Liver (tissue), 8 donors: ENCODE measurements at regions not wholly inside any gene's neighbourhood (a gene's known extent, or its start where the extent isn't known, plus 50 kb on each side); places are given as distances from the start of the nearest gene placed in this dataset.

Source experiments
- DNase-seq: peaks from one replicate; pipeline ENCODE4 v3.0.0-alpha.2; 2017; ENCODE audit warnings: low spot score
- H3K27ac ChIP-seq, 2 donors: one replicate each; pipeline ENCODE4 v1.7.0; 2013; ENCODE audit warnings: inconsistent platforms in 2 of 2, low read length in 2 of 2, control low read depth in 1 of 2, low read depth in 1 of 2, mild to moderate bottlenecking in 1 of 2
- H3K27me3 ChIP-seq, 4 donors: one replicate each; pipeline versions ENCODE4 v1.6.1 to v1.7.0; 2013; ENCODE audit warnings: low read length in 3 of 4, inconsistent platforms in 1 of 4, mild to moderate bottlenecking in 1 of 4, moderate library complexity in 1 of 4; ENCODE audit not compliant: control insufficient read depth in 4 of 4, insufficient read depth in 4 of 4
- H3K36me3 ChIP-seq, 4 donors: one replicate each; pipeline versions ENCODE4 v1.6.1 to v1.7.0; 2013; ENCODE audit warnings: low read length in 3 of 4, mild to moderate bottlenecking in 3 of 4, low read depth in 1 of 4, moderate library complexity in 1 of 4; ENCODE audit not compliant: control insufficient read depth in 4 of 4, insufficient read depth in 3 of 4
- H3K4me1 ChIP-seq, 4 donors: one replicate each; pipeline versions ENCODE4 v1.6.1 to v1.7.0; 2013; ENCODE audit warnings: low read length in 3 of 4, mild to moderate bottlenecking in 3 of 4, moderate library complexity in 1 of 4; ENCODE audit not compliant: control insufficient read depth in 4 of 4, insufficient read depth in 4 of 4
- H3K4me3 ChIP-seq, 3 donors: one replicate each; pipeline versions ENCODE4 v1.6.1 to v1.7.0; 2013; ENCODE audit warnings: low read length in 3 of 3, control low read depth in 1 of 3, low read depth in 1 of 3, mild to moderate bottlenecking in 1 of 3
- H3K9ac ChIP-seq, 2 donors: one replicate each; pipeline ENCODE4 v1.7.0; 2013; ENCODE audit warnings: low read length in 2 of 2, mild to moderate bottlenecking in 2 of 2, moderate library complexity in 2 of 2, control low read depth in 1 of 2, low read depth in 1 of 2
- H3K9me3 ChIP-seq, 4 donors: one replicate each; pipeline versions ENCODE4 v1.6.1 to v1.7.0; 2013; ENCODE audit warnings: low read length in 3 of 4; ENCODE audit not compliant: control insufficient read depth in 4 of 4
- ATF3 ChIP-seq: IDR thresholded peaks from 2 replicates; pipeline ENCODE4 v1.6.1; 2016; ENCODE audit warnings: antibody characterized with exemption
- CTCF ChIP-seq: fragments of 150-350 bp; IDR thresholded peaks from 2 replicates; pipeline ENCODE4 v1.5.1; 2017; ENCODE audit warnings: improper control_type of control experiment, low read depth, low read length; ENCODE audit not compliant: missing input control
- EGR1 ChIP-seq, 2 donors: IDR thresholded peaks; 2 replicates each; pipeline ENCODE4 v1.6.1; 2016 to 2018; ENCODE audit warnings: antibody characterized with exemption in 2 of 2, low read depth in 2 of 2
- FOXA1 ChIP-seq: IDR thresholded peaks from 2 replicates; pipeline ENCODE4 v1.6.1; 2016; ENCODE audit warnings: antibody characterized with exemption
- FOXA2 ChIP-seq: IDR thresholded peaks from 2 replicates; pipeline ENCODE4 v1.6.1; 2016; ENCODE audit warnings: antibody characterized with exemption
- GABPA ChIP-seq, 2 donors: IDR thresholded peaks in 1 of 2; conservative IDR thresholded peaks in 1 of 2; 2 replicates each; pipeline ENCODE4 v1.6.1; 2016; ENCODE audit warnings: antibody characterized with exemption in 2 of 2, mild to moderate bottlenecking in 1 of 2, moderate library complexity in 1 of 2
- HNF4G ChIP-seq: IDR thresholded peaks from 2 replicates; pipeline ENCODE4 v1.6.1; 2016; ENCODE audit warnings: antibody characterized with exemption
- JUND ChIP-seq, 2 donors: IDR thresholded peaks; 2 replicates each; pipeline ENCODE4 v1.6.1; 2016; ENCODE audit warnings: antibody characterized with exemption in 2 of 2
- MAX ChIP-seq: IDR thresholded peaks from 2 replicates; pipeline ENCODE4 v1.6.1; 2016; ENCODE audit warnings: antibody characterized with exemption
- NR2F2 ChIP-seq: IDR thresholded peaks from 2 replicates; pipeline ENCODE4 v1.6.1; 2016; ENCODE audit warnings: antibody characterized with exemption
- RAD21 ChIP-seq, 2 donors: IDR thresholded peaks; 2 replicates each; pipeline ENCODE4 v1.6.1; 2016; ENCODE audit warnings: antibody characterized with exemption in 2 of 2, mild to moderate bottlenecking in 2 of 2
- REST ChIP-seq: IDR thresholded peaks from 2 replicates; pipeline ENCODE4 v1.6.1; 2016; ENCODE audit warnings: antibody characterized with exemption, mild to moderate bottlenecking
- RXRA ChIP-seq, 2 donors: IDR thresholded peaks; 2 replicates each; pipeline ENCODE4 v1.6.1; 2017 to 2018; ENCODE audit warnings: antibody characterized with exemption in 2 of 2, mild to moderate bottlenecking in 1 of 2
- SP1 ChIP-seq: IDR thresholded peaks from 2 replicates; pipeline ENCODE4 v1.6.1; 2018; ENCODE audit warnings: antibody characterized with exemption, mild to moderate bottlenecking
- TAF1 ChIP-seq: conservative IDR thresholded peaks from 2 replicates; pipeline ENCODE4 v1.6.1; 2016; ENCODE audit warnings: antibody characterized with exemption, mild to moderate bottlenecking
- YY1 ChIP-seq: IDR thresholded peaks from 2 replicates; pipeline ENCODE4 v1.6.1; 2016; ENCODE audit warnings: antibody characterized with exemption, mild to moderate bottlenecking
- WGBS: extraction: QIAGEN DNeasy Blood & Tissue Kit; methylation state at CpG from one replicate; pipeline ENCODE4 v1.1.7; 2013; 5-methylcytosine and 5-hydroxymethylcytosine counted together
- donor health status: healthy.
- donor health status: healthy.
- donor health status: healthy.
- donor health status: healthy.
- donor health status: healthy.

- TF ChIP-seq REST: no peak
- no peak for TF ChIP-seq RXRA (IDR thresholded peaks at IDR 0.05)
- TF ChIP-seq NR2F2: no peak
- TF ChIP-seq HNF4G: no peak
- TF ChIP-seq FOXA1: no peak
Observed at GRCh38 chr3:72158639-72159326, 373.8 kb upstream of the PROK2 start (continued).

- Histone ChIP-seq H3K4me1 (peaks cover 3 to 41% (median 27%) of the 10 kb centered on the region in 4 donors), H3K36me3 (peaks cover 0 to 2% (median 0%) of the 10 kb centered on the region in 4 donors), H3K27me3 (no peaks in the 10 kb centered on the region), H3K9me3 (no peaks in the 10 kb centered on the region), H3K27ac (no peak overlapping the region), H3K9ac (no peak overlapping the region), H3K4me3 (no peak overlapping the region)
- no peak for DNase-seq
- TF ChIP-seq CTCF: no peak
- no peak for TF ChIP-seq RAD21 (IDR thresholded peaks at IDR 0.05)
- no peak for TF ChIP-seq RXRA (IDR thresholded peaks at IDR 0.05)
- no peak for TF ChIP-seq EGR1 (IDR thresholded peaks at IDR 0.05; ENCODE audit: low read depth in 2 of 2)
- TF ChIP-seq FOXA1: no peak
- TF ChIP-seq REST: no peak
- TF ChIP-seq SP1: no peak
- TF ChIP-seq NR2F2: no peak
- TF ChIP-seq ATF3: no peak
- no peak for TF ChIP-seq TAF1
- no peak for TF ChIP-seq FOXA2
- no peak for TF ChIP-seq MAX
- TF ChIP-seq GABPA (IDR thresholded peaks at IDR 0.05 in 1 of 2, conservative IDR thresholded peaks at IDR 0.05 in 1 of 2): no peak
- no peak for TF ChIP-seq HNF4G
- TF ChIP-seq JUND (IDR thresholded peaks at IDR 0.05): no peak
- TF ChIP-seq YY1: no peak
- WGBS: 95% methylated on average over 7 of the region's 7 CpGs
Observed at GRCh38 chr3:72157748-72158638, 373.0 kb upstream of the PROK2 start.
